OCI-LY3 (cell line): ENCODE measurements at regions not wholly inside any gene's neighbourhood (a gene's known extent, or its start where the extent isn't known, plus 50 kb on each side); places are given as distances from the start of the nearest gene placed in this dataset.

Experiments used
- H2AFZ ChIP-seq: fragments of 200-600, 300-600 bp; shearing (Covaris generic); 2 replicates; pipeline ENCODE4 v1.6.0; 2014; ENCODE audit warnings: antibody characterized with exemption, low read depth, low read length
- H3K27ac ChIP-seq: fragments of 200-600, 300-600 bp; sonication (generic); 2 replicates; pipeline ENCODE4 v1.5.1; 2014; ENCODE audit warnings: mild to moderate bottlenecking, low read length, moderate library complexity, mixed read lengths
- H3K27me3 ChIP-seq: fragments of 200-600, 300-600 bp; sonication (generic); 2 replicates; pipeline ENCODE4 v1.6.1; 2014; ENCODE audit warnings: low read depth, low read length, mixed read lengths
- H3K36me3 ChIP-seq: fragments of 200-600, 300-600 bp; sonication (generic); replicated peaks from 2 replicates; pipeline ENCODE3; 2014; ENCODE audit warnings: low read depth, low read length, mixed read lengths
- H3K4me1 ChIP-seq: fragments of 300-600, 200-600 bp; sonication (generic); 2 replicates; pipeline ENCODE4 v1.6.1; 2014; ENCODE audit warnings: low read length, mixed read lengths
- H3K4me2 ChIP-seq: fragments of 200-600, 300-600 bp; sonication (generic); 2 replicates; pipeline ENCODE4 v1.6.1; 2014; ENCODE audit warnings: low read length, mixed read lengths
- H3K4me3 ChIP-seq: fragments of 300-600, 200-600 bp; sonication (generic); 2 replicates; pipeline ENCODE4 v1.5.1; 2014; ENCODE audit warnings: antibody characterized with exemption, mild to moderate bottlenecking, low read length, moderate library complexity
- H3K79me2 ChIP-seq: fragments of 300-600, 200-600 bp; shearing (Covaris generic); 2 replicates; pipeline ENCODE4 v1.6.1; 2014; ENCODE audit warnings: mild to moderate bottlenecking, low read length, mixed read lengths
- H3K9ac ChIP-seq: fragments of 300-600, 200-600 bp; shearing (Covaris generic); 2 replicates; pipeline ENCODE4 v1.6.0; 2014; ENCODE audit warnings: mild to moderate bottlenecking, low read length, moderate library complexity
- H3K9me3 ChIP-seq: fragments of 200-600, 300-600 bp; shearing (Covaris generic); 2 replicates; pipeline ENCODE4 v1.6.1; 2014; ENCODE audit warnings: low read length, mixed read lengths; ENCODE audit not compliant: insufficient read depth
- H4K20me1 ChIP-seq: fragments of 200-600, 300-600 bp; sonication (generic); 2 replicates; pipeline ENCODE4 v1.6.1; 2016; ENCODE audit warnings: low read length, mixed read lengths; ENCODE audit not compliant: insufficient read depth
- CTCF ChIP-seq: fragments of 200-600, 300-600 bp; sonication (generic); IDR thresholded peaks from 2 replicates; pipeline ENCODE4 v1.5.1; 2014; ENCODE audit warnings: antibody characterized with exemption, low read length, low read depth
- EZH2phosphoT487 ChIP-seq: fragments of 200-600 bp; shearing (Covaris generic); IDR thresholded peaks from 2 replicates; pipeline ENCODE4 v1.6.1; 2018; ENCODE audit warnings: antibody characterized with exemption, mixed run types, low read depth

- Histone ChIP-seq H3K27ac (no peak overlapping the region), H4K20me1 (no peaks in the 10 kb centered on the region), H2AFZ (no peak overlapping the region), H3K36me3 (no peaks in the 10 kb centered on the region), H3K9ac (no peak overlapping the region), H3K4me3 (no peak overlapping the region), H3K4me1 (no peaks in the 10 kb centered on the region), H3K9me3 (0 out of 2 replicates have a peak, but pooled peaks cover 2% of the 10 kb centered on the region), H3K79me2 (no peaks in the 10 kb centered on the region), H3K4me2 (no peak overlapping the region), H3K27me3 (no peaks in the 10 kb centered on the region)
- TF ChIP-seq EZH2phosphoT487 = no peak
- no peak for TF ChIP-seq CTCF
Observed at GRCh38 chr18:29821544-29821943, 1221.0 kb downstream of the DSC3 start.

GRCh38 chr18:29811519-29811918, 1231.0 kb downstream of the DSC3 start:
- H4K20me1 ChIP-seq = no peaks in the 10 kb centered on the region
- no peak for TF ChIP-seq EZH2phosphoT487
- TF ChIP-seq CTCF = no peak
- no peak overlapping the region for H3K4me3 ChIP-seq

GRCh38 chr18:29780816-29781215, 1261.7 kb downstream of the DSC3 start:
- no peak overlapping the region for H3K9ac ChIP-seq
- H3K27me3 ChIP-seq = no peaks in the 10 kb centered on the region
- TF ChIP-seq CTCF (no peak), EZH2phosphoT487 (no peak)
- H3K4me3 ChIP-seq = no peak overlapping the region
- no peaks in the 10 kb centered on the region for H4K20me1 ChIP-seq
- no peaks in the 10 kb centered on the region for H3K36me3 ChIP-seq
- H2AFZ ChIP-seq = no peak overlapping the region
- H3K27ac ChIP-seq = no peak overlapping the region
- no peak overlapping the region for H3K4me2 ChIP-seq
- H3K9me3 ChIP-seq = no peaks in the 10 kb centered on the region
- H3K4me1 ChIP-seq = no peaks in the 10 kb centered on the region
- no peaks in the 10 kb centered on the region for H3K79me2 ChIP-seq

More at GRCh38 chr18:29811519-29811918, 1231.0 kb downstream of the DSC3 start:
- H3K4me1 ChIP-seq = no peaks in the 10 kb centered on the region
- H3K27ac ChIP-seq = no peak overlapping the region
- no peak overlapping the region for H3K9ac ChIP-seq
- H3K9me3 ChIP-seq = no peaks in the 10 kb centered on the region
- no peaks in the 10 kb centered on the region for H3K27me3 ChIP-seq
- no peaks in the 10 kb centered on the region for H3K79me2 ChIP-seq
- H3K36me3 ChIP-seq = no peaks in the 10 kb centered on the region
- H3K4me2 ChIP-seq = no peak overlapping the region
- no peak overlapping the region for H2AFZ ChIP-seq

DNA sequence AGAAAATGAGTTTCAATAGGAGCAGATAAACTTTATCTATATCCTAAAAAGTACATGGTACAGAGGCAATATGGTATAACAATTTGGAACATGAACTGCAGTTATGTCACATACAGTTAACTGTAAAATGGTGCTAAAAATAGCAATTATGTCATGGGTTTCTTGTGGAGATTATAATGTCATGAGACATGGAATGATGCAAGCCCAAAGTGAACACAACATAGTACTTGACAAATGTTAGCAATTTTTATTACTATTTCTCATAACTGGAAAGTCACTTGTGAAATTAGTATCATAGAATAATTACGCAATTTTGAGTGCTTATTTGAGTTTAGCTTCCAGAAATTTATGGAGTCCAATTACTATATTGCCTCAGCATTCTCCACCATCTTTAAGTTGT, 1263.4 kb downstream of the DSC3 start:
- no peak for TF ChIP-seq EZH2phosphoT487
- TF ChIP-seq CTCF = no peak
- Histone ChIP-seq H3K9ac (no peak overlapping the region), H3K9me3 (no peaks in the 10 kb centered on the region), H3K4me2 (no peak overlapping the region), H4K20me1 (no peaks in the 10 kb centered on the region), H3K4me3 (no peak overlapping the region), H2AFZ (no peak overlapping the region), H3K27me3 (no peaks in the 10 kb centered on the region), H3K36me3 (no peaks in the 10 kb centered on the region), H3K79me2 (no peaks in the 10 kb centered on the region), H3K27ac (no peak overlapping the region), H3K4me1 (no peaks in the 10 kb centered on the region)
